CD4-positive, alpha-beta T cell (primary cell): ENCODE measurements at regions not wholly inside any gene's neighbourhood (a gene's known extent, or its start where the extent isn't known, plus 50 kb on each side); places are given as distances from the start of the nearest gene placed in this dataset.

ENCODE experiments used
- ATAC-seq: fragments of 200-7000 bp; cut with Tn5 transposase; one replicate; pipeline ENCODE4 v1.10.0; 2022; ENCODE audit warnings: mild to moderate bottlenecking; ENCODE audit not compliant: poor library complexity
- CTCF ChIA-PET: fragments of 350-600 bp; sonication (Branson Sonifier 250); formaldehyde crosslinking; loops from one replicate; lab custom pipeline; 2021; ENCODE audit warnings: antibody characterized with exemption, inconsistent platforms; lab: Charles Lee
- POLR2A ChIA-PET: fragments of 350-600 bp; sonication (Branson Sonifier 250); formaldehyde crosslinking; loops from one replicate; lab custom pipeline; 2021; ENCODE audit warnings: antibody characterized with exemption, inconsistent platforms; lab: Charles Lee
- DNase-seq, 14 experiments: peaks; one replicate each; pipeline ENCODE4 v3.0.0-alpha.2; 2013 to 2020; ENCODE audit warnings: mixed read lengths in 2 of 14
- H3K27ac ChIP-seq, 2 donors: one replicate each; pipeline versions ENCODE4 v1.5.1 to v1.7.0; 2013; ENCODE audit warnings: low read length in 2 of 2, low read depth in 1 of 2, mild to moderate bottlenecking in 1 of 2
- H3K27me3 ChIP-seq, 2 experiments: 1 replicate in 1 of 2; 2 replicates in 1 of 2; pipeline versions ENCODE4 v1.6.1 to v1.7.0; 2013; ENCODE audit warnings: low read length in 2 of 2, control low read depth in 1 of 2, mild to moderate bottlenecking in 1 of 2, moderate library complexity in 1 of 2; ENCODE audit not compliant: insufficient read depth in 2 of 2, control insufficient read depth in 1 of 2
- H3K36me3 ChIP-seq: one replicate; pipeline ENCODE4 v1.6.1; 2013; ENCODE audit warnings: low read length, control low read depth; ENCODE audit not compliant: insufficient read depth
- H3K4me1 ChIP-seq: one replicate; pipeline ENCODE4 v1.6.1; 2013; ENCODE audit warnings: low read length, control low read depth; ENCODE audit not compliant: insufficient read depth
- H3K4me3 ChIP-seq: one replicate; pipeline ENCODE4 v1.5.1; 2013; ENCODE audit warnings: mild to moderate bottlenecking, low read length, moderate library complexity
- H3K9me3 ChIP-seq, 2 experiments: 1 replicate in 1 of 2; 2 replicates in 1 of 2; pipeline versions ENCODE4 v1.6.1 to v1.7.0; 2013; ENCODE audit warnings: low read length in 2 of 2, mild to moderate bottlenecking in 2 of 2, control low read depth in 1 of 2, moderate library complexity in 1 of 2; ENCODE audit not compliant: control insufficient read depth in 1 of 2, insufficient read depth in 1 of 2
- H3K27ac Mint-ChIP-seq: one replicate; pipeline ENCODE4 v1.8.0; 2020; ENCODE audit warnings: mixed read lengths
- H3K27me3 Mint-ChIP-seq: one replicate; pipeline ENCODE4 v1.8.0; 2021; ENCODE audit warnings: mixed read lengths
- H3K36me3 Mint-ChIP-seq: one replicate; pipeline ENCODE4 v1.8.0; 2021; ENCODE audit warnings: low read depth, mixed read lengths
- H3K4me1 Mint-ChIP-seq: one replicate; pipeline ENCODE4 v1.8.0; 2021; ENCODE audit warnings: low read depth, mixed read lengths
- H3K4me3 Mint-ChIP-seq: one replicate; pipeline ENCODE4 v1.8.0; 2020; ENCODE audit warnings: mild to moderate bottlenecking, mixed read lengths
- H3K9me3 Mint-ChIP-seq: one replicate; pipeline ENCODE4 v1.8.0; 2020; ENCODE audit warnings: mixed read lengths
- CTCF ChIP-seq: fragments of 200-600 bp; IDR thresholded peaks from one replicate; pipeline ENCODE4 v1.8.0; 2022; ENCODE audit warnings: antibody characterized with exemption, mild to moderate bottlenecking
- intact Hi-C, 2 experiments: fragments of 100-400 bp; cut with DNase I in 1 of 2; cut with micrococcal nuclease in 1 of 2; formaldehyde crosslinking; loops; one replicate each; pipeline versions ENCODE4 v1.15.1 to v1.9.0; 2023 to 2025; cut with DNase I, micrococcal nuclease

GRCh38 chr1:4951601-4952000, 297.2 kb downstream of the AJAP1 start:
- intact Hi-C loops = no loop called here
- TF ChIP-seq CTCF = no peak
- no peaks in the 10 kb centered on the region for H3K36me3 Mint-ChIP-seq
- ChIA-PET CTCF (no interaction called here), POLR2A (no interaction called here)
- peaks cover 13% of the 10 kb centered on the region for H3K27me3 Mint-ChIP-seq
- Histone ChIP-seq H3K4me1 (no peaks in the 10 kb centered on the region), H3K4me3 (no peak overlapping the region), H3K9me3 (peaks cover 7 to 8% of the 10 kb centered on the region in 2 experiments), H3K27ac (no peak overlapping the region), H3K27me3 (no peaks in the 10 kb centered on the region), H3K36me3 (no peaks in the 10 kb centered on the region)
- H3K4me1 Mint-ChIP-seq = no peaks in the 10 kb centered on the region
- DNase-seq (no peak), ATAC-seq (no peak)
- no peak overlapping the region for H3K4me3 Mint-ChIP-seq
- no peak overlapping the region for H3K27ac Mint-ChIP-seq
- peaks cover 4% of the 10 kb centered on the region for H3K9me3 Mint-ChIP-seq

- Histone ChIP-seq H3K4me1 (no peaks in the 10 kb centered on the region), H3K36me3 (no peaks in the 10 kb centered on the region), H3K9me3 (peaks cover 0 to 1% of the 10 kb centered on the region in 2 experiments), H3K4me3 (no peak overlapping the region), H3K27ac (no peak overlapping the region), H3K27me3 (peaks cover 0 to 2% of the 10 kb centered on the region in 2 experiments)
- intact Hi-C loops = no loop called here
- POLR2A ChIA-PET = no interaction called here
- no peak for ATAC-seq
- peaks cover 22% of the 10 kb centered on the region for H3K27me3 Mint-ChIP-seq
- no peaks in the 10 kb centered on the region for H3K36me3 Mint-ChIP-seq
- no peak for TF ChIP-seq CTCF
- H3K4me1 Mint-ChIP-seq = no peaks in the 10 kb centered on the region
- no peak overlapping the region for H3K27ac Mint-ChIP-seq
- no peaks in the 10 kb centered on the region for H3K9me3 Mint-ChIP-seq
- CTCF ChIA-PET = no interaction called here
- DNase-seq = no peak
- H3K4me3 Mint-ChIP-seq = no peak overlapping the region
Observed at GRCh38 chr1:4946343-4946742, 291.9 kb downstream of the AJAP1 start.

GRCh38 chr1:4944911-4945310, 290.5 kb downstream of the AJAP1 start:
- no peaks in the 10 kb centered on the region for H3K4me1 Mint-ChIP-seq
- H3K36me3 Mint-ChIP-seq = no peaks in the 10 kb centered on the region
- Histone ChIP-seq H3K4me1 (no peaks in the 10 kb centered on the region), H3K27me3 (peaks cover 0 to 2% of the 10 kb centered on the region in 2 experiments), H3K9me3 (peaks cover 0 to 4% of the 10 kb centered on the region in 2 experiments), H3K36me3 (no peaks in the 10 kb centered on the region), H3K4me3 (no peak overlapping the region), H3K27ac (no peak overlapping the region)
- CTCF ChIA-PET = no interaction called here
- no peak for ATAC-seq
- H3K27me3 Mint-ChIP-seq = peaks cover 20% of the 10 kb centered on the region
- intact Hi-C loops = no loop called here
- POLR2A ChIA-PET = no interaction called here
- no peak overlapping the region for H3K27ac Mint-ChIP-seq
- DNase-seq = no peak
- TF ChIP-seq CTCF = no peak
- H3K4me3 Mint-ChIP-seq = no peak overlapping the region
- no peaks in the 10 kb centered on the region for H3K9me3 Mint-ChIP-seq
